ENCODE measurements at regions not wholly inside any gene's neighbourhood (a gene's known extent, or its start where the extent isn't known, plus 50 kb on each side); places are given as distances from the start of the nearest gene placed in this dataset.

DNA sequence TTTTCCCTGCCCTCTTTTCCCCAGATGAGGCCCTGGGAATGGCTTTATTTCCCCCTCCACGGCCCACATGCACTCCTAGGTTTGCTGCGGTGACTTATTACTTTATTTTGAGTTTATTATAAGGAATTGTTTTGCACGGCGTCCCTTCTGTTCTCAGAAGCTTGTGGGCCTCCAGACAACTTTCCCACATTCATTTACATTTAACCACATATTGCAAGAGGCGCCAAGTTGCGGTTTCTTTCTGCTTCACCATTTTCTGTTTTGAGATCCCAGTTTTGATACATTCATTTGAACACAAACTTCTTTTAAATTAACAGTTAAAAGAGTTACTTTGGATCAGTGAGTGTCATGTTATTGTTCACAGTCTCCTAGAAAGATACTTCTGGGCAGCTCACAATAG lies 532.5 kb upstream of the MGMT start:
- DNase-seq (ENCODE audit: extremely low read depth in 1 of 2, low read depth in 1 of 2): no peak

DNA sequence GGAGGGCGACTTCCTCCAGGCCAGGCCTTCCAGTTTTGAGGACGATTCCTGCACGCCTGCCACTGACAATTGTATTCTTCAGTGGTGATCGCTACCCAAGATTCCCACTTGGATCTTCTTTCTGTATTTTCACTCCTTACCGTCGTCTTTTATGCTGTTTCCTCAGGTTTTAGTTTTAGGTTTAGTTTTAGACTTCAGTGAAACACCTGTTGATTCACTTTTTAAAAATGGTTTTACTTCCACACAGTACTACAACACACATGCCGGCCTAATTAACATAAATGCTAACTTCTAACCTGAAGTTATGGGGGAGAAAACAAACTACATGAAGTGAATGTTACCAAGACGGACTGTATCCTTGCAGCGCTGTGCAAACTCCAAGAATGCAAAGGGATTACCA lies 530.6 kb upstream of the MGMT start:
- no peak for DNase-seq (ENCODE audit: extremely low read depth in 1 of 2, low read depth in 1 of 2)

DNA sequence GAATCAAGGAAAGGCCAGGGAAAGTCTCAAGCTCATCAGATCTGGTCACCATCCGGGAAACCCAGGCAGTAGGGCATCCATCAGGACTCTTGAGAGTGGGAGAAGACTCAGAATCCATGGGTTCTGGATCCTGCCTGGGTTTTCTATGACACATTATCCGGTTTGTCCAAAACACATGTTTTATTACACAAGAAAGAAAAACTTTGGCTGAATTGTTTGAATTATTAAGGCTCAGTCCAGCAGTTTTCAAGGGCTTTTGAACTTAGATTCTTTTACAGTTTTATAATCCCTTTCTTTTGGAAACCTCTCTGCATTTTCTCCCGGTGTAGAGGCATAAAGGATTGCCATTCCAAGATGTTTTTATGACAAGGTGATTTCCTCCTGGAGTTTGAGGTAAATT lies 528.5 kb upstream of the MGMT start:
- DNase-seq (ENCODE audit: extremely low read depth in 1 of 2, low read depth in 1 of 2): no peak

DNA sequence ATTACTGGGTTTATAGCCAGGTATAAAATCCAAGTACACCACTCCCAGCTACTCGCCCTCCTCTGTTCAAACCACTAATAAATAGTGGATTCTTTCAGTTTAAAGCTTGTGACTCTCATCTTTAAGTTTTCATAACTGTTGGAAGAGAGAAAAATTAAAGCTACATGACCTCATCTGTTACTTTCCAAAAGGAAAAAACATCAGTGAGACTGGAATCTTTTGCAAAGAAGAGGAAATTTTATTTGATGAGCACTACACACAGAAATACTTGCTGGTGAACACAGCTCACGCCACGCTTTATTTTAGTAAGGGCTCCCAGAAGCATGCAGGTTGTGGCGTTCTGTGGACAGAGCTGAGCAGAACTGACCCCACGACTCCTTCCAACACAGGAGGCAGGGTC lies 527.0 kb upstream of the MGMT start:
- DNase-seq (ENCODE audit: extremely low read depth in 1 of 2, low read depth in 1 of 2): no peak

DNA sequence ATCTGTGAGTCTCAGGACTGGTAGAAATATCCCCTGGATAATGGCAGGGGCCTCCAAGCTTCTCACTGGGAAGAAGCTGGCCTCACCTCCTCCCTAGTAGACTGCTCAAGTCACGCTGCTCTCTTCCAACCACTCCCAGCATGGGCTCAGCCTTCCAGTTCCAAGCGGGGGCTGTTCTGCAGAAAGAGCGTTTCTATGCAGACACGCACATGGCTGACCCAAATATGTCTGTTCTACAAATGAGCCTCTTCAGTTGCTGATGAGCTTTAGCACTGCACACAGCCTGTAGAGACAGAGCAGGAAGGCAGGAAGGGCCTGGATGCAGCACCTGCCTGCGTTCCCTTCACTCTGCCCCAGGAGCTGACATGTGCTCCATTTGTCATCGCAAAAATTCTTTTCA lies 523.9 kb upstream of the MGMT start:
- DNase-seq (ENCODE audit: extremely low read depth in 1 of 2, low read depth in 1 of 2): no peak

DNA sequence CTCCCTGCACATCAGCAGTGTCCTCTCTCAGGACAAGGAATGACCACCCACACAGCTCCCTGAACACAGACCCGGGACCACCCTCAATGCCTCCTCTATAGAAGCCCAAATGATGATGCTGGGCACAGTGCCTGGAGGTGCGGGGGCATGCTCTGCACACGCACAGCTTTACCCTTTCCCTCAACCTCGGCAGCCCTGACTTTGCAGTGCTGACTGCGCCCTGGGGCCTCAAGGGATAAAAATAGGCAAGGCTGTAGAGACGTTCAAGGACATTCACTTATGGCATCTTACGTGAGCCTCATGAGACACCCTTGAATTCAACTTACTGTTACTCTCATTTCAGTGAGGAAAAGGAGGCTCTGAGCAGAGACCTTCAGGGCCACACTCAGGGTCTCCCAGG lies 521.6 kb upstream of the MGMT start:
- no peak for DNase-seq (ENCODE audit: extremely low read depth in 1 of 2, low read depth in 1 of 2)

DNA sequence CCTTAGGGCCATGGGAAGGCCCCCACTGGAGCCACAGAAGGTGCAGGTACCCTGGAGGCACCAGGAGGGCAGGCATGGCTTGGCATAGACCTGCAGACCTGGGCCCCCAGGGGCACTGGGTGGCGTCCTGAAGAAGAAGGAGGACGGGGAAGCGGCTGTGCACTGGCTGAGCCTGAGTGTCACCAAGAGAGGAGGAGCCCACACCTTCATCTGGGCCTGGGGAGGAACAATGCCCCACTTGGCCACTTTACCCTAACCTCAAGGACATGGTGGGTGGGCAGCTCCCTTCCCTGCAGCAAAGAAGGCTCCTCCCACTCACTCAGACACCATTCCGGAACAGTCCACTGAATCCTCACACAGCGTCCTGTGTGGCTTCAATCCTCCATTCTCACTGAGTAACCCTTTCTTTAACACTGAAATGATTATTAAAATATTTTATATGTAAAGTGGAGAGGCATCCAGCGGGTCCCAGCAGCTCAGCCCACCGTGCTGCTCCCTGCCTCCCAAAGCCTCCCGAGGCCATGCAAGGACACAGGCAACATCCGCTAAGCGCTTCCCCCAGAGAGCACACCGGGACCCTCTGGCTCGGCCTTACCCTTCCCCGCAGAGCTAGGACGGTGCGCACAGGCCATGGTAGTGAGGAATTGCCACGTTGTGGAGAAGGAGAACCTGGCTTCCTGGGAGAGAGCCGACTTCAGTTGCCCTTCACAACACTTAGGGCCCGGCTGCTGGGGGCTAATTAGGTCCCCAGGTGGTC lies 516.7 kb upstream of the MGMT start:
- no peak for DNase-seq (ENCODE audit: extremely low read depth in 1 of 2, low read depth in 1 of 2)

DNA sequence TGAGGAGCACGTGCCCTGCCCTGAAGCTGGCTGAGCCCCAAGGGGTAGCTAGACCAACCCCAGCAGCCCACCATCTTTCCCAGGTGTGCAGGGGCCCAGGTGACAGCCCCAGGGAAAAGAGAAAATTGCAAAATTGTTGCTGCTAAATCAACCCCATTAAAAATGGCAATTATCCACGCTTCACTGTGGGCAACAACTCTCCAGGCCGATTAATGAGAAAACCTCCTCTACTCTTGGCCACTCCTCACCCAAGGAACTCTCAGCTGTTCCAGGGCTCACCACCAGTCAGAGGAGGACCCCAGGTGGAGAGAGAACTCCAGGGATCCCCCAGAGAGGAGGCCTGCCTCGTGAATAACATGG lies 516.1 kb upstream of the MGMT start:
- no peak for DNase-seq (ENCODE audit: extremely low read depth in 1 of 2, low read depth in 1 of 2)

DNA sequence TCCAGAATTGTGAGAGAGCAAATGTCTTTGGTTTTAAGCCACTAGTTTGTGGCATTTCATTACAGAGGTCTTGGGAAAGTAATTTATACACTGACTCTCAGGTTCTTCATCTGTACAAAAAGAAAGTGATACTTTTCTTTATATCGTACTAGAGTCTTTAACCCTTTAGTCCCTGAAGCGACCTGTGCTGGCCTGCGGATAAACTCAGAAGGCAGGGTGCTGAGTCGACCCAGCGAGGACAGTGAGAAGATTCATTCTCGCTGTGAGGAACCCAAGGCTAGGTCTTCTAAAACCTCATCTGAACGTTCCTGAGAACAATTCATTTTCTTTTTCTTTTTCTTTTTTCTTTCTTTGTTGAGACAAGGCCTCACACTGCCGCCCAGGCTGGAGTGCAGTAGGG lies 514.2 kb upstream of the MGMT start:
- DNase-seq (ENCODE audit: extremely low read depth in 1 of 2, low read depth in 1 of 2): no peak

DNA sequence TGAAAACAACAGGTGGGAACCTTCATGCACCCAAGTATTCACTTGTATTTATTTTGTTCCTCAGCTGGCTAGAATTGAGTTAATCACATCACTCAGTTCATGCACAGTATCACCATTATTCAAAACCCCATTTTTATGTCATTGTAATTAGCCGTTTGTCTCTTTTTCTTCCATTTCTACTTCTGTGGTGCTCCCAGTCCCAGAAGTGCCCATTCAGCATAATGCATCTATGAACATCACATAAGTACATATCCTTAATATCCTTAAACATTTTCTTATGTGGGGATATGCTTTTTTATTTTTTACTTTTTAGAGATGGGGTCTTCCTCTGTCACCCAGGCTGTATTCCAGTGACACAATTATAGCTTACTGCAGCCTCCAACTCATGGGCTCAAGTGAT lies 510.9 kb upstream of the MGMT start:
- DNase-seq (ENCODE audit: extremely low read depth in 1 of 2, low read depth in 1 of 2): no peak

DNA sequence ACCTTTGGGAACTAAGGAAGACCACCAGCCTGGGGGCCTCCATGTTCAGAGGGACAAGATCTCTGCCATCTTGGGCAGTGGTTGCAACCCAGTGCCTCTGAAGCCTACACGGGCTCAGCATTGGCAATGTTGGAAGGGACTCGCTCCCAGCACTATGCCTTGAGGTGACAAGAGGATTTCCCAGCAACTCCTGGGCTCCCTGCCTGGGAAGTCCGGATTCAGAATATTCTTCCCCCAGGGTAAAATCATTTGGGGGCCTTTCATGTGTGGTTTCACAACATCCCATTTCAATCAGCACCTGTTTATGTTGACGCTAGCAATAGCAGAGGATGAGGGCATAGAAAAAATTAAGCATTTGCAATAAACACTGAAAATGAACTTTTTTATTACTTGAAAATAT lies 509.8 kb upstream of the MGMT start:
- DNase-seq (ENCODE audit: extremely low read depth in 1 of 2, low read depth in 1 of 2): no peak

DNA sequence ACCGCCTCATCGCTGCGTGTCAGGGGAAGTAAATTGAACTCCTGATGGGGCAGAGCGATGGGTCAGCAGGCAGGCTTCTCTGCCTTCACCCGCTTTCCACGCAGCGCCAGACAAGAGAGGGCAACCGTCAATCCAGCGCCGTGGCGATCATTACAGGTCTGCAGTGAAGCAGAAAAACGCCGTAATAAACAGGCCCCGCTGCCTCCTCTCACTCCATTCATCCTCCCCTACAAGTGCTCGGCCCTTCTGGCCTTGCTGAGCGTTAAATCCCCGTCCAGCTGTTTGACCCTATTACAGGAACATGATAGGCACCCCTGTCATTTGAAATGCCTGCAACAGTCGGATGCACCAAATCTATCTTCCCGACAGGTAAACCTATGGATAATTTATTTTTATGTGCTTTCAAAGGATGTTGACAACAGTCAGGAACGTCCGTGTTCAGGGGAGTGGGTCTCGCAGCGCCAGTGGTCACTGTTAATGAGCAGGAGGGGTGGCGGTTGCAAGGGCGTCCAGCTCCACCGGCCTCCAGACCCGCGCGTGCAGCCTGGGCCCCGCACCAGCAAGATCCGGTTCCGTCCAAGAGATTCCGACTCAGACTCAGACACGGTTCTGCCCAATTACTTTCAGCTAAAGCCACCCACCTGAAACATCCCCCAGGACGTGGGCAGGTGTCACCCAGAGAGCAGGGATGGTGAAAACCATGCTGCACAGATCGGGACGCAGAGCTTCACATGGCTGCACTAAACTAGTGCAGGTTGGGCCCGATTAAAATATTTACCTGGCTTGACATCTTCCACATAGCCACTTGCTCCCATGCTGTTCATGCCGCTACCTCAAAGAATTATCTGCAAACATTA lies 508.0 kb upstream of the MGMT start:
- DNase-seq (ENCODE audit: extremely low read depth in 1 of 2, low read depth in 1 of 2): no peak

DNA sequence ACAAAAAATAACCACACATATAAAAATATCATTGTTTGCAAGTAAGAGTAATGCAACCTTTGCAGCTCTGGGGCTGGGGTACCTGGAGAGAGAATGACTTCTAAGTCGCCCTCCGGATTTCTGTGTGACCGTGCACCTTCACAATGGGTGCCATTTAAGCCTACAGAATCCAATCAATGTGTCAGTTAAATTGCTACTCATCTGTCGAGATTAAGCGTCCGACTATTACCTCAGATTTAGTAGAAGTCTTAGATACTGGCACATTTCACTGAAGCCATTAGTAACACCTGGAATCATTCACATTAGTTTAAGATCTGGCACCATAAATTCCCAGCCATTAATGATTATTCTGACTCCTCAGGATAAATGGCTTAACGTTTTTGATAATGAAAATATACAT lies 507.3 kb upstream of the MGMT start:
- no peak for DNase-seq (ENCODE audit: extremely low read depth in 1 of 2, low read depth in 1 of 2)

DNA sequence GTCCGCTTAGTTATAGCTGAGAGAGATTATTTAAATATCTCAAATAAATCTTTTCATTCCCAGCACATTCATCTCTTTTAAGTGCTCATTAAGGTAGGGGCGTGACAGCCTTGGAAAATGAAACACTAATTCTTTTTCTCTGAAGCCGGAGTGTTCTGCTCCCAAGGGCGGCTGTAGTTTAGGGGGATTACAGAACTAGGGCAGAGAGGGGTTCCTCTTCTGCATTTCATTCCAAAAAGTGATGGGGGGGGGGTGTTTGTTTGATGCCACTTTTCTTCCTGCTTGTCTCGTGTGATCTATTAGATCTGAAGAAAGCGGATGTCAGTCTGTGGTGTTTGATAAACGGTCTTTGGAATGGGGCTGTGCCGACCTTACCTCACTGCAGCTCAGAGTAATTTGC lies 506.5 kb upstream of the MGMT start:
- DNase-seq (ENCODE audit: extremely low read depth in 1 of 2, low read depth in 1 of 2): no peak

DNA sequence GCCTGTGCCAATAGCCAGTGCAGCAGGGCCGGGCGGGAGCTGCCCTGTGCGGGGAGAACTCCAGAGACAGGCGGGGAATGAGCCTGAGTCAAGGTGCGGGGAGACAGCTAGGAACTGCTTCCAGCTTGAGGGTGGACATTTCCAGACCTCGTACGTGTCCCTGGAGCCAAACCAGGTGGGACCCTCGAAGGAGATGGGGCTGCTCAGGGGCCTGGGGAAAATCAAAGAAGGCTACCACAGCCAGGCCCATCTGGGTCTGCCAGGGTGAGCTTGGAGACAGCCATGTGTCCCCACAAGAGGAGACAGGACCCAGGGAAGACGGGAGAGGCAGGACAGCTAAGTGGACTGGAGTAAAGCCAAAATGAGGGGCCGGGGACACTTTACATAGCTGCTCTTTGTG lies 504.9 kb upstream of the MGMT start:
- DNase-seq (ENCODE audit: extremely low read depth in 1 of 2, low read depth in 1 of 2): no peak

DNA sequence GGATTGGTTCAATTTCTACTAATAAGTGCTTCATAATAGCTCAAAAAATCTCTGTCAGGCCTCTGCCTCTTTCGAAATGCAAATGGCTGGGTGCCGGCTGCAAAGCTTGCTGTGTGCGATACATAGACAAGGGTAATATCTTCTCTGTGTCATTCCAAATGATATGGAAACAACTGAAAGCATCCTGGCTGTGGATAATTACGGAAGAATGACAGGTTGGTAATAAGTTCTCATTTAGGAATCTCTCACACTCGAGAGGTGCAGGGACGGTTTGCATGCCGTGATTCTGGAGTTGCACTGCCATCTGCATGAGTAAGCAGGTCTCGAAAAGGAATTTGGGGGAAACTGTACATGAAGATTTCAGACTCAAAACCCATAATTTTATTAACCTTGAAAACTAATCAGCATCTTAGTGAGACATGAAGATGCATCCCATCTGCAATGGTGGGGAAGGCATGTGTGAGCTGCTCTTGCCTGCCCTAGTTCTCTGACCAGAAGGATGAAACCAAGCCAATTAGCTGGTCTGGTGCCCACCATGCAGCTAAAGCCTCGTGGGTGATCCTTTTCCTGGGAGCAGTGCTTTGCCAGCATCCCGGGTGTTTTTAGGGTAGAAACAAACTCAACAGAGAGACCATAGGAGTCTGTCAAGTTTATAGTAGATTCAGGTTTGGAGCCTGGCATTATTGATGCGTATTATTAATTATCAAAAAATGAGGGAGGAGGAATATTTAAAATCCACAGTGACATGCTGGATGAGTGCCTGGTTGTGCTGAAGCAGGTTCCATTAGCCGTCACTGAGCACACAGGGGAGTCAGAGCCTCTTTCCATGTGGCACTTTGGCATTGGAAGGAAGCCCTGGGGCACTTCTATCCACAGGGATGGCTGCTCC lies 503.6 kb upstream of the MGMT start:
- no peak for DNase-seq (ENCODE audit: extremely low read depth in 1 of 2, low read depth in 1 of 2)

DNA sequence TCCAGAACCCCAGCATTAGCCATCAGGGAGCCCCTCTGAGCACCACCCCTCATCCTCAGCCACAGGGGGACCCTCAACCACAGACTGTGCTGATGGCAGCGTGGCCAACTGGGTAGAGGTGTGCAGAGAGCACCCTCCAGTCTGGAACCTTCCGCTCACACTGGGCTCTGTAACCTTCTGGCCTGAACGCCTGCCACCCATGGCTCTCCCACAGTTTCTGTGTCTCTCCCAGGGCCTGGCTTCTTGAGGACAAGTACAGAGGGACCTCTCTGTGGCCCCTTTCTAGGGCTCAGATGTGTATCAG lies 503.0 kb upstream of the MGMT start:
- no peak for DNase-seq (ENCODE audit: extremely low read depth in 1 of 2, low read depth in 1 of 2)

DNA sequence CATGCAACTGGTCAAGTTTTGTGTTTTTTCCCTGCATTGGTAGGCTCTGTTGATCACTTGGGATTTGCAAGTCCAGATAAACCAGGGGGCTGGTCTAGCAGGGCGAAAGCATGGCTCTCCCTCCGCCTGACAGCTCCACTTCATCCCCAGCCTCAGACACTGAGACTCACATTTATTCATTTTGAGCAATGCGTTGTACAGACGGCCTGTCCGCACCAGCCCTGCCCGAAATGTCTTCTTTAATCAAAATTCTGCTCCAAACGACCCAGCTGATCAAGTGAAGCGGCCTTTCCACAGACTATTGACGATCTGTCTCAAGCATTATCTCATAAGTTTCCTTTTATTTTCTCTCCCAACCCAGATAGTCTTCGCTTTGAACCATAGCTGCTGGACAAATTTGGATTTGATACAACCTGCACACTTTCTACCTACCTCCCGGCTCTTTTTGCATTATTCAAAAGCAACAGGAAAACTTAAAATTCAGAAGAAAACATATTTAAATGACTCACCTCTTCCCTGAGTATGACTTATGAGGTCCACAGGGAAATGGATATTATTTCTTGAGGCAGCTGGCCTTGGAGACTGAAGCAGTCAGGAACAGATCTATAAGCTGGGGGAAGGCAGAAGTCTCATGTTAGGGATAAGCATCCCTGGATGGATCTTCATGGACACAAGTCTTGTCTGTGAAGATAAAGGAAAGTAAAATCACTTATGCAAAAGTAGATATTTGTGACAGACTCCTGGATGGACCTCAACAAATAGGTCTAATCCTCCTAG lies 498.9 kb upstream of the MGMT start:
- no peak for DNase-seq (ENCODE audit: extremely low read depth in 1 of 2, low read depth in 1 of 2)

DNA sequence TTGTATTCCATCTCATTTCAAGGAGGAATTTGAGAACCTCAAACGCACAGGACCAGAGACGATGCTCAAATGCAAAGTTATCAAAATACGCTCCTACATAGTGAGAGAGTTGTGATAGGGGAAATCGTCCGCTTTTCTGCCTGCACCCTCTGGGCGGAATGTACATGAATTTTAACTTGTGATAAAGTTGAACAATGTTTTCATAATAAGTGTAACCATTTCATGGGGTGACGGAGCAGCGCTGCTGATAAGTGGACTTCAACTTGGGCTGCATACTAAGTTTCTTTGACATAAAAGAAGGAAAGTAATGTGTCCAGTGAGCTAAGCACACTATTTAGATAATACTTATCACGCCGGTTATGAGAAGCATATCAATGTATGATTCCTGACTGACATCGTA lies 497.5 kb upstream of the MGMT start:
- no peak for DNase-seq (ENCODE audit: extremely low read depth in 1 of 2, low read depth in 1 of 2)

DNA sequence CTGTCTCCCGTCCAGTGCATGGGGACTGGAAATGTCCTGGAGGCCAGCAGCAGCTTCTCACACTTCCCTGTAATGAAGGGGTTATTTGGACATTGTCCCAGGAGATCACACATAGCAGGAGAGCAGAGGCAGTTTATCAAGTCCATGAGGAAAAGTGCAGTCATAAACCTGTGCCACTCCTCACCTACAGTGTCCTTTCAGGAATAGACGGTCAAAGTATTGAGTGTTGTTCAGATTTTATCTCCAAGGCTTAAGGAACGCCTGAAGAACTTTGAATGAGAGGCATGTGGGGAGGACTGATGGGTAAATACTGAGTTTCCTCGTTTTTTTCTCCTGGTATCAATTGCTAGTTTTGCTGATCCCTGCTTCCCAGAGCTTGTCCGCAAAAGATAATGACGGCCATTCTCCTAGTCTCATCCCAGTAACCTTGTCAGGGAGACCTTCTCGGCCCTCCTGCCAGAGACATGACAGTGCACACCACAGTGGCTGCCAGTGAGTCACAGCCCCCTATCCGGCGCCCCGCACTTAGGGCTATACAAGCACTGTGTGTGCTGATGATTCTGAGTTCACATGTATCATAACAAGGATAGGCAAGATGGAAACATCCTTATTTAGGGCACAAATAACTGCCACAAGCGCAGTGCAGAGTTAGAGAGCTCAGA lies 495.5 kb upstream of the MGMT start:
- DNase-seq (ENCODE audit: extremely low read depth in 1 of 2, low read depth in 1 of 2): no peak

DNA sequence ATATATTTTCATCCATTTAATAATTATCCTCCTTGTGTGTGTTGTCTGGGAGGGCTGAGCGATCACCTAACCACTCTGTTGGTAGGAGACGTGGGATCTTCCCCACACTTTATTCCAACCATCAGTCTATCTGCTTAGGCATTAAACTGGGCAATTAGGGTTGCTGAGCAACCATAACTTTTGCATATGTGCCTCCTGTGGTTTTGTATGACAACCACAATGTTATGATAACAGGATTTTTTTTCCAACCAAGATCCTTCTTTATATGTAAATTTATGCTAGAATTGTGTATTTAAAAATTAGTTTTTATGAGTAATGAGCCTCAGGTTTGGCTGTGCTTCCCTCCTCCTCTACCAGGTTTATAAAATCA lies 495.0 kb upstream of the MGMT start:
- DNase-seq (ENCODE audit: extremely low read depth in 1 of 2, low read depth in 1 of 2): no peak

Measured in stimulated activated CD8-positive, alpha-beta memory T cell treated with anti-CD3 and anti-CD28 coated beads, Interleukin-7, amount 100 ng/mL, for 48 hours (primary cell).